ENCODE measurements at regions not wholly inside any gene's neighbourhood (a gene's known extent, or its start where the extent isn't known, plus 50 kb on each side); places are given as distances from the start of the nearest gene placed in this dataset.

GRCh38 chrX:1099146-1099770, 113.2 kb downstream of the CRLF2 start:
- Mint-ChIP-seq H3K36me3 (ENCODE audit: low read depth) (no peaks in the 10 kb centered on the region), H3K27ac (no peak overlapping the region), H3K9me3 (peaks cover 31% of the 10 kb centered on the region), H3K27me3 (ENCODE audit: low read depth, poor library complexity) (peaks cover 11% of the 10 kb centered on the region), H3K4me3 (no peak overlapping the region), H3K4me1 (peaks cover 7% of the 10 kb centered on the region)
- no peak for TF ChIP-seq CTCF (IDR thresholded peaks at IDR 0.05)
- DNase-seq: no peak

DNA sequence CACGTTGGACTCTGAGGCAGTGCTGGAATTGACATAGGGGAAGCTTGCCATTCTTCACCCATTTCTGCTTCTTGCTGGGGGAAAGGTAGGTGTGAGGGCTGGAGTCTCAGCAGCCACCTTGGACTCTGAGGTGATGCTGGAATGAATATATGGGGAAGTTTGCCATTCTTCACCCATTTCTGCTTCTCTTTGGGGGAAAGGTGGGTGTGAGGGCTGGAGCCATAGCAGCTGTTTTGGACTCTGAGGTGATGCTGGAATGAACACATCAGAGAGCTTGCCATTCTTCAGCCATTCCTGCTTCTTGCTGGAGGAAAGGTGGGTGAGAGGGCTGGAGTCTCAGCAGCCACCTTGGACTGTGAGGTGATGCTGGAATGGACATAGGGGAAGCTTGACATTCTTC, 115.1 kb downstream of the CRLF2 start:
- Mint-ChIP-seq H3K4me1 (peaks cover 22% of the 10 kb centered on the region), H3K9me3 (peaks cover 31% of the 10 kb centered on the region), H3K4me3 (no peak overlapping the region), H3K27me3 (ENCODE audit: low read depth, poor library complexity) (peaks cover 11% of the 10 kb centered on the region), H3K36me3 (ENCODE audit: low read depth) (no peaks in the 10 kb centered on the region), H3K27ac (no peak overlapping the region)
- no peak for TF ChIP-seq CTCF (IDR thresholded peaks at IDR 0.05)
- DNase-seq: no peak

DNA sequence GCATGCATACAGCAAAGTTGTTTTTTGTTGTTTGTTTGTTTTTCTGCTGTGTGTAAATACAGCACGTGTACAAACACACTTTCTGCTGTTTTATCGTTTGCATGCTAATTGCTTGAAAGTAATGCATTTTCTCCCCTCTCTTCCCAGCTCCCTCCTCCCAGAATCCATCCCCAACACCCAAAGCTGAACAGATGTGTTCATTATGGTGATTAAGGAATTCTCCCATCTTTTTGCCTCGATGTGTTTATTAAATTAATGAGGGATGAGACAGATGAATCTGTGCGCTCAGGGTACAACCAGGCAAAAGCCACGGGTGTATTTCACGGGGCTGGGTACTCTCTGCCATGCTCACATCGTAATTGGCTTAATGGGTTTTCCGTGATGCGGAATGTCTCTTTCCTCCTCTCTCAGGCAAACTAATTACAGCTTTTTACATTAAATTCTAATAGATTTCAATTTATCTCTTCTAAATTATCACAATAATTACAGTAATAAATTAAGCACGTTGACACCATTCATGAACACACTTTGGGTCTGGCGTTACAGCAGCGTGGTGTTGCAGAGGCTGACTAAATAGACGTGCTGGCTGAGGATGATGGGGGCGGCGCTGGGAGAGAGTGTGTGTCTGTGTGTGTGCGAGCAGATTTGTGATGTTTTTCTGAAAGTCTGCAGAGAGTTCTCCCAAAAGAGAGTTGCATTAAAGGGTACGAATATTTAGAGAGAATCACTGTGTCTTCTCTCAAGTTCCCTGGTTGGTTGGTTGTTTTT, 117.7 kb downstream of the CRLF2 start:
- Mint-ChIP-seq H3K27ac (no peak overlapping the region), H3K9me3 (peaks cover 31% of the 10 kb centered on the region), H3K27me3 (ENCODE audit: low read depth, poor library complexity) (peaks cover 20% of the 10 kb centered on the region), H3K4me3 (no peak overlapping the region), H3K36me3 (ENCODE audit: low read depth) (no peaks in the 10 kb centered on the region), H3K4me1 (peaks cover 22% of the 10 kb centered on the region)
- no peak for TF ChIP-seq CTCF (IDR thresholded peaks at IDR 0.05)
- no peak for DNase-seq

GRCh38 chrX:1093586-1094421, 118.6 kb downstream of the CRLF2 start:
- H3K27me3 Mint-ChIP-seq (ENCODE audit: low read depth, poor library complexity): peaks cover 24% of the 10 kb centered on the region

DNA sequence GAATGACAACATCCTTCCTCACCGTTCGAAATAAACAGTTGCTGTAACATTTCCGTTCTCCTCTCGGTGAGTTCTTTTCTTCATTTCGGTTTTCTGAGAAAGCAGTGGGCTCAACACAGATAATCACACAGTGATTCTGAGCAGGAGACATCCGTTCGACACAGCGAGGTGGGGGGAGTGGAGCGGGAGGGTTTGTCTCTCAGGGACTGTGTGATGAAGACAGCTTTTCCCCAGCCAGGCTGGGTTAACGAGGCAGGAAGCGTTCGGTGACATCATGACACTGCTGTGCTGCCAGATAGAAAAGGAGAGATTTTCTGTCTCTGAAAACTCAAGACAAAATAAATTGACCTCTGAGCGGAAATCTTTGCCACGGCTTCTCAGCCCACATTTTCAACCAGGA, 119.3 kb downstream of the CRLF2 start:
- DNase-seq: no peak
- Mint-ChIP-seq H3K4me1 (peaks cover 22% of the 10 kb centered on the region), H3K4me3 (no peak overlapping the region), H3K27ac (no peak overlapping the region), H3K9me3 (peaks cover 23% of the 10 kb centered on the region), H3K27me3 (ENCODE audit: low read depth, poor library complexity) (peaks cover 24% of the 10 kb centered on the region), H3K36me3 (ENCODE audit: low read depth) (no peaks in the 10 kb centered on the region)
- no peak for TF ChIP-seq CTCF (IDR thresholded peaks at IDR 0.05)

More at GRCh38 chrX:1093586-1094421, 118.6 kb downstream of the CRLF2 start:
- TF ChIP-seq CTCF (IDR thresholded peaks at IDR 0.05): no peak
- DNase-seq: no peak
- peaks cover 22% of the 10 kb centered on the region for H3K4me1 Mint-ChIP-seq
- H3K27ac Mint-ChIP-seq: no peak overlapping the region
- no peak overlapping the region for H3K4me3 Mint-ChIP-seq
- peaks cover 30% of the 10 kb centered on the region for H3K9me3 Mint-ChIP-seq
- no peaks in the 10 kb centered on the region for H3K36me3 Mint-ChIP-seq (ENCODE audit: low read depth)
